PFSK-1 (cell line): ENCODE measurements at regions not wholly inside any gene's neighbourhood (a gene's known extent, or its start where the extent isn't known, plus 50 kb on each side); places are given as distances from the start of the nearest gene placed in this dataset.

Source experiments
- FOXP2 ChIP-seq: optimal IDR thresholded peaks from 2 replicates; pipeline ENCODE3; 2011; ENCODE audit warnings: borderline replicate concordance, control low read depth, inconsistent platforms; ENCODE audit not compliant: insufficient read depth; ENCODE audit errors: extremely low read length, extremely low read depth
- POLR2AphosphoS5 ChIP-seq: IDR thresholded peaks from 2 replicates; pipeline ENCODE4 v1.6.1; 2012; ENCODE audit warnings: low read depth, mild to moderate bottlenecking, control low read depth, low read length, moderate library complexity
- SIN3A ChIP-seq: IDR thresholded peaks from 2 replicates; pipeline ENCODE4 v1.6.1; 2012; ENCODE audit warnings: mild to moderate bottlenecking, low read length, moderate library complexity, borderline replicate concordance; ENCODE audit not compliant: insufficient read depth
- TAF1 ChIP-seq: IDR thresholded peaks from 2 replicates; pipeline ENCODE4 v1.6.1; 2012; ENCODE audit warnings: low read length, control low read depth, borderline replicate concordance; ENCODE audit not compliant: insufficient read depth
- TF ChIP-seq, protein P1 (sequence below), 2 experiments: IDR thresholded peaks; 2 replicates each; pipeline versions ENCODE4 v1.6.1 to v1.8.0; 2011 to 2012; ENCODE audit warnings: low read depth in 2 of 2, low read length in 2 of 2, control low read depth in 1 of 2, inconsistent platforms in 1 of 2, mild to moderate bottlenecking in 1 of 2, moderate library complexity in 1 of 2; ENCODE audit not compliant: insufficient read depth in 1 of 2

DNA sequence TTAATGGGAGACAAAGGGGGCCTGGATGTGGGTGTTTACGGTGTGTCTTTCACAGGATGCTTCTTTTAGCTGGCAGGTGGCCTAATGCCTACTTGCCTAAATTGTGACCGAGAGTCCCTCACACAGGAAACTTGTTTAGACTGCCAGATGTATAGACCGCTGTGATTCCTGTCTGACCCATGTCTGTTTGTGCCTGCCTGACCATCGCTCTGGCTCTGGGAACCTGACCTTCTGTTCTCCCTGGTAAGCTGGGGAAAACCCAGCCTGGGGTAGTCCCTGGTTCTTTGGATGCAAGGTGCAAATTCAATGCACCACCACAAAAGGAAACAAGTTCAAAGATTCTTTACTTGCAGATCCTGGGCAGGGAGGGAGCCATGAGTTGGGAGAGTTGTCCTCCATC lies 68.4 kb downstream of the DMRTA2 start:
- TF ChIP-seq POLR2AphosphoS5 = no peak
- TF ChIP-seq TAF1 = no peak
- TF ChIP-seq, protein P1, sequence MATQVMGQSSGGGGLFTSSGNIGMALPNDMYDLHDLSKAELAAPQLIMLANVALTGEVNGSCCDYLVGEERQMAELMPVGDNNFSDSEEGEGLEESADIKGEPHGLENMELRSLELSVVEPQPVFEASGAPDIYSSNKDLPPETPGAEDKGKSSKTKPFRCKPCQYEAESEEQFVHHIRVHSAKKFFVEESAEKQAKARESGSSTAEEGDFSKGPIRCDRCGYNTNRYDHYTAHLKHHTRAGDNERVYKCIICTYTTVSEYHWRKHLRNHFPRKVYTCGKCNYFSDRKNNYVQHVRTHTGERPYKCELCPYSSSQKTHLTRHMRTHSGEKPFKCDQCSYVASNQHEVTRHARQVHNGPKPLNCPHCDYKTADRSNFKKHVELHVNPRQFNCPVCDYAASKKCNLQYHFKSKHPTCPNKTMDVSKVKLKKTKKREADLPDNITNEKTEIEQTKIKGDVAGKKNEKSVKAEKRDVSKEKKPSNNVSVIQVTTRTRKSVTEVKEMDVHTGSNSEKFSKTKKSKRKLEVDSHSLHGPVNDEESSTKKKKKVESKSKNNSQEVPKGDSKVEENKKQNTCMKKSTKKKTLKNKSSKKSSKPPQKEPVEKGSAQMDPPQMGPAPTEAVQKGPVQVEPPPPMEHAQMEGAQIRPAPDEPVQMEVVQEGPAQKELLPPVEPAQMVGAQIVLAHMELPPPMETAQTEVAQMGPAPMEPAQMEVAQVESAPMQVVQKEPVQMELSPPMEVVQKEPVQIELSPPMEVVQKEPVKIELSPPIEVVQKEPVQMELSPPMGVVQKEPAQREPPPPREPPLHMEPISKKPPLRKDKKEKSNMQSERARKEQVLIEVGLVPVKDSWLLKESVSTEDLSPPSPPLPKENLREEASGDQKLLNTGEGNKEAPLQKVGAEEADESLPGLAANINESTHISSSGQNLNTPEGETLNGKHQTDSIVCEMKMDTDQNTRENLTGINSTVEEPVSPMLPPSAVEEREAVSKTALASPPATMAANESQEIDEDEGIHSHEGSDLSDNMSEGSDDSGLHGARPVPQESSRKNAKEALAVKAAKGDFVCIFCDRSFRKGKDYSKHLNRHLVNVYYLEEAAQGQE (IDR thresholded peaks at IDR 0.05; ENCODE audit: insufficient read depth in 1 of 2, low read depth in 2 of 2, low read length in 2 of 2) = no peak
- no peak for TF ChIP-seq SIN3A
- TF ChIP-seq FOXP2 = no peak
